Lung (tissue), 11 donors: ENCODE measurements at regions not wholly inside any gene's neighbourhood (a gene's known extent, or its start where the extent isn't known, plus 50 kb on each side); places are given as distances from the start of the nearest gene placed in this dataset.

Source experiments
- ATAC-seq: fragments of 200-7000 bp; cut with Tn5 transposase; one replicate; pipeline ENCODE4 v1.9.1; 2020; ENCODE audit warnings: moderate number of reproducible peaks; ENCODE audit not compliant: insufficient read depth, low FRiP score
- DNase-seq, 3 donors: peaks; one replicate each; pipeline ENCODE4 v3.0.0-alpha.2; 2013 to 2017
- H3K27ac ChIP-seq, 2 donors: one replicate each; pipeline ENCODE4 v1.5.1; 2013; ENCODE audit warnings: mild to moderate bottlenecking in 2 of 2, moderate library complexity in 2 of 2, control low read depth in 1 of 2, inconsistent platforms in 1 of 2, low read depth in 1 of 2, low read length in 1 of 2
- H3K27me3 ChIP-seq, 3 donors: one replicate each; pipeline ENCODE4 v1.5.1; 2013; ENCODE audit warnings: low read length in 2 of 3; ENCODE audit not compliant: control insufficient read depth in 3 of 3, insufficient read depth in 3 of 3
- H3K36me3 ChIP-seq, 4 donors: one replicate each; pipeline ENCODE4 v1.5.1; 2013; ENCODE audit warnings: low read length in 4 of 4, mild to moderate bottlenecking in 1 of 4, moderate library complexity in 1 of 4; ENCODE audit not compliant: control insufficient read depth in 4 of 4, insufficient read depth in 4 of 4
- H3K4me1 ChIP-seq, 5 donors: one replicate each; pipeline ENCODE4 v1.5.1; 2013; ENCODE audit warnings: low read length in 5 of 5, mild to moderate bottlenecking in 2 of 5, moderate library complexity in 1 of 5; ENCODE audit not compliant: control insufficient read depth in 5 of 5, insufficient read depth in 5 of 5
- H3K4me3 ChIP-seq: one replicate; pipeline ENCODE4 v1.5.1; 2013; ENCODE audit warnings: mild to moderate bottlenecking, control low read depth, moderate library complexity
- H3K9ac ChIP-seq, 2 donors: one replicate each; pipeline ENCODE4 v1.5.1; 2013; ENCODE audit warnings: low read length in 2 of 2, control low read depth in 1 of 2; ENCODE audit not compliant: insufficient read depth in 1 of 2
- H3K9me3 ChIP-seq, 4 donors: one replicate each; pipeline ENCODE4 v1.5.1; 2013; ENCODE audit warnings: low read length in 3 of 4, mild to moderate bottlenecking in 1 of 4, moderate library complexity in 1 of 4; ENCODE audit not compliant: control insufficient read depth in 4 of 4, insufficient read depth in 3 of 4
- WGBS, 2 donors: extraction: QIAGEN DNeasy Blood & Tissue Kit; methylation state at CpG; one replicate each; pipeline ENCODE4 v1.1.7; 2013; 5-methylcytosine and 5-hydroxymethylcytosine counted together
- TF ChIP-seq, protein P1 (sequence below): IDR thresholded peaks from 2 replicates; pipeline ENCODE4 v1.5.1; 2012; ENCODE audit warnings: mild to moderate bottlenecking; ENCODE audit errors: control extremely low read depth, extremely low read depth
- donor health status: control.
- donor health status: control.
- donor health status: Bipolar disorder and iron deficiency.
- donor health status: healthy.
- donor health status: DM: yes; HTN: yes; CAD: no.

DNA sequence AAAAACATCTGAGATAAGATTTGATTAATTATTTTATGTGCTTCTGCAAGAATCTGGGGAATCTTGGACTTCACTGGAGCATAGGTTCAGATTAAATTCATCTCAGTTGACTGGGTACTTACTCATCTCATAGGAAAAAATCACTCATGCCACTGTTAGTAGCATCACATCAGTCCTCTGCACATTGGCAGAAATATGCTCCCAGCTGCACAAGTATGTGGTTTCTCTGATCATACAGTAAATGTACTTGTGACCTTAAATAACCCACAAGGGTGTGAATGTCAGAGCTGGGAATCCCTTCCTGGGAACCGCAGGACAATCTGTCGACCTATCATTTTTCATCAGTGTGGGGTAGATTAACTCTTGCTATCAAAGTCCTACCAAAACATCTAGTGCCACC, 203.7 kb upstream of the SLC24A2 start:
- no peaks in the 10 kb centered on the region for H3K36me3 ChIP-seq
- TF ChIP-seq, protein P1, sequence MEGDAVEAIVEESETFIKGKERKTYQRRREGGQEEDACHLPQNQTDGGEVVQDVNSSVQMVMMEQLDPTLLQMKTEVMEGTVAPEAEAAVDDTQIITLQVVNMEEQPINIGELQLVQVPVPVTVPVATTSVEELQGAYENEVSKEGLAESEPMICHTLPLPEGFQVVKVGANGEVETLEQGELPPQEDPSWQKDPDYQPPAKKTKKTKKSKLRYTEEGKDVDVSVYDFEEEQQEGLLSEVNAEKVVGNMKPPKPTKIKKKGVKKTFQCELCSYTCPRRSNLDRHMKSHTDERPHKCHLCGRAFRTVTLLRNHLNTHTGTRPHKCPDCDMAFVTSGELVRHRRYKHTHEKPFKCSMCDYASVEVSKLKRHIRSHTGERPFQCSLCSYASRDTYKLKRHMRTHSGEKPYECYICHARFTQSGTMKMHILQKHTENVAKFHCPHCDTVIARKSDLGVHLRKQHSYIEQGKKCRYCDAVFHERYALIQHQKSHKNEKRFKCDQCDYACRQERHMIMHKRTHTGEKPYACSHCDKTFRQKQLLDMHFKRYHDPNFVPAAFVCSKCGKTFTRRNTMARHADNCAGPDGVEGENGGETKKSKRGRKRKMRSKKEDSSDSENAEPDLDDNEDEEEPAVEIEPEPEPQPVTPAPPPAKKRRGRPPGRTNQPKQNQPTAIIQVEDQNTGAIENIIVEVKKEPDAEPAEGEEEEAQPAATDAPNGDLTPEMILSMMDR = no peak
- no peaks in the 10 kb centered on the region for H3K4me1 ChIP-seq
- H3K27ac ChIP-seq = no peak overlapping the region
- H3K9ac ChIP-seq = no peak overlapping the region
- no peaks in the 10 kb centered on the region for H3K9me3 ChIP-seq
- H3K27me3 ChIP-seq = no peaks in the 10 kb centered on the region
- H3K4me3 ChIP-seq = no peak overlapping the region
- ATAC-seq (no peak), DNase-seq (no peak)
- WGBS, 2 donors = 47 to 69% methylated on average over 2 of the region's 2 CpGs

DNA sequence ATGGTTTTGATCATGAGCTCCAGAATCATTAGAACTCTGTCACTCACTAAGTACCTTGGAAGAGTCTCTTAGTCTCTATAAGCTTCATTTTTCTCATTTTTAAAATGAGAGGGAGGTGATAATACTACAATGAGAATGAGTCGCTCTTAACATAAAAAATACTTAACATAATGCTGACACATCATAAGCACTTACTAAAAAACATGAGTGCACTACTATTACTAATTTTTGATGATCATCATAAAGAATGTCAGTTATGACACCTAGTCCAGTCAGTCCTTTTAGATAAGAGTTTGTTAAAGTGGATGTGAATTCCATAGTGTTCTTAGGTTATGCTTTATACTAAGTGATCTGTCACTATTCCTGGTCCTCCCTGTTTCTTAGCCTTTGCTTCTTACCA, 200.4 kb upstream of the SLC24A2 start:
- H3K9ac ChIP-seq = no peak overlapping the region
- H3K36me3 ChIP-seq = no peaks in the 10 kb centered on the region
- H3K27me3 ChIP-seq = no peaks in the 10 kb centered on the region
- H3K4me1 ChIP-seq = no peaks in the 10 kb centered on the region
- H3K27ac ChIP-seq = no peak overlapping the region
- ATAC-seq (no peak), DNase-seq (no peak)
- 88 to 98% methylated on average over 1 of the region's 1 CpG for WGBS, 2 donors
- TF ChIP-seq, protein P1 = no peak
- no peak overlapping the region for H3K4me3 ChIP-seq
- H3K9me3 ChIP-seq = no peaks in the 10 kb centered on the region

DNA sequence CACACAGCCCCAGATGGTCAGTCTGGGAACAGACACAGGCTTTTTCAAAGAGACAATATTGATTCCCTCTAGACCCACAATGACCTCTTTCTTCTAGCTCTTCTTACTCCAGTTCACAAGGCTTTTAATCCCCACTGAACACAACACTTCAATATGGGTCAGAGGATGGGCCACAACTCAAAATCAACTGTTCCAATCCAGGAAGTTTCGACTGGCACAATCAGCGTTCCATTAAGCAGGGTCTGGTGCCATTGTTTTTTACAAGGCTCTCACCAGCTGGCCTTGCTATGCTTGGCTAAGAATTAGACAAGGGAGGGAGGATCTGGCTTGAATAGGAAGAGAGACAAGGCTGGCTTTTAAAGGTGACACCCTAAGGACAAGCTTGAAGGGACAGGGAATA, 199.4 kb upstream of the SLC24A2 start:
- Histone ChIP-seq H3K9ac (no peak overlapping the region), H3K4me3 (no peak overlapping the region), H3K9me3 (no peaks in the 10 kb centered on the region), H3K27me3 (no peaks in the 10 kb centered on the region), H3K4me1 (no peaks in the 10 kb centered on the region), H3K27ac (no peak overlapping the region), H3K36me3 (no peaks in the 10 kb centered on the region)
- DNase-seq = no peak
- 83 to 86% methylated on average over 2 of the region's 2 CpGs for WGBS, 2 donors
- ATAC-seq = no peak
- TF ChIP-seq, protein P1 = no peak

DNA sequence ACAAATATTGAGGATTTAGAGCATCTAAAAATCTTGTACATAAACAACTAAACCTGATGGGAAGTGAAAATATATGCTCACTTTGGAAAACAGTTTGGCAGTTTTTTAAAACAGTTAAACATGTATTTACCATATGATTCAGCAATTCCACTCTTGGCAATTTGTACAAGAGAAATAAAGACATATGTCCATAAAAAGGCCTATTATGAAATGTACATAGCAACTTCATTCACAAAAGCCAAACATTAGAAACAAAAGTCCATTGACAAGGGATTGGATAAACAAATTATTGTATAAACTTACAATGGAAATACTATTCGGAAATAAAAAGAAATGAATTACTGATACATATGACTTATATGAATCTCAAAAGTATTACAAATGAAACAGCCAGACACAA, 196.2 kb upstream of the SLC24A2 start:
- DNase-seq (no peak), ATAC-seq (no peak)
- Histone ChIP-seq H3K4me3 (no peak overlapping the region), H3K9me3 (no peaks in the 10 kb centered on the region), H3K36me3 (no peaks in the 10 kb centered on the region), H3K27ac (no peak overlapping the region), H3K9ac (no peak overlapping the region), H3K4me1 (no peaks in the 10 kb centered on the region), H3K27me3 (no peaks in the 10 kb centered on the region)
- TF ChIP-seq, protein P1 = no peak
- 91 to 96% methylated on average over 1 of the region's 1 CpG for WGBS, 2 donors
